A673 (cell line): ENCODE measurements at regions not wholly inside any gene's neighbourhood (a gene's known extent, or its start where the extent isn't known, plus 50 kb on each side); places are given as distances from the start of the nearest gene placed in this dataset.

Source experiments
- EZH2 ChIP-seq: fragments of 200-600 bp; sonication (generic); IDR thresholded peaks from 2 replicates; pipeline ENCODE4 v1.6.1; 2017; ENCODE audit warnings: borderline replicate concordance, low read depth, mild to moderate bottlenecking, mixed read lengths, antibody characterized with exemption, low read length; ENCODE audit not compliant: poor library complexity, severe bottlenecking
- TF ChIP-seq, protein P1 (sequence below): fragments of 300-800, 200-600 bp; sonication (generic); conservative IDR thresholded peaks from 2 replicates; pipeline ENCODE4 v1.5.1; 2017; ENCODE audit warnings: low read depth, mild to moderate bottlenecking, antibody characterized with exemption, low read length, moderate library complexity, mixed read lengths

DNA sequence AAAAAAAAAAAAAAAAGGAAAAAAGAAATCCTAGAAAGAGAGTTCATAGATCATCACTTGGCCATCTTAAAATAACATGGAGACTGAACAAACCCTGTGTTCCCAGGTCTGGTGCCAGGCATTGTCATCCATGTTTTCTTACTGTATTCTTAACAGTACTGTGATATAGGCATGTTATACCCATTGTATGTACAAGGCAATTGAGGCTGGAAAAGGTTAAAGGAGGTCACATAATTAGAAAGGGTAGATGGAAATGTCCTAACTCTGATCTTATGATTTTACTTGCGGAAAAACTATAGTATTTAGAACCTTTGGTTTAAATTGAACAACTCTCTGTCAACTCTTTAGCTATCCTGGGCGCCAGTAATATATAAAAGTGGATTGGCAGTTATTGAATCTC is 478.2 kb upstream of the RGS6 start:
- TF ChIP-seq, protein P1, sequence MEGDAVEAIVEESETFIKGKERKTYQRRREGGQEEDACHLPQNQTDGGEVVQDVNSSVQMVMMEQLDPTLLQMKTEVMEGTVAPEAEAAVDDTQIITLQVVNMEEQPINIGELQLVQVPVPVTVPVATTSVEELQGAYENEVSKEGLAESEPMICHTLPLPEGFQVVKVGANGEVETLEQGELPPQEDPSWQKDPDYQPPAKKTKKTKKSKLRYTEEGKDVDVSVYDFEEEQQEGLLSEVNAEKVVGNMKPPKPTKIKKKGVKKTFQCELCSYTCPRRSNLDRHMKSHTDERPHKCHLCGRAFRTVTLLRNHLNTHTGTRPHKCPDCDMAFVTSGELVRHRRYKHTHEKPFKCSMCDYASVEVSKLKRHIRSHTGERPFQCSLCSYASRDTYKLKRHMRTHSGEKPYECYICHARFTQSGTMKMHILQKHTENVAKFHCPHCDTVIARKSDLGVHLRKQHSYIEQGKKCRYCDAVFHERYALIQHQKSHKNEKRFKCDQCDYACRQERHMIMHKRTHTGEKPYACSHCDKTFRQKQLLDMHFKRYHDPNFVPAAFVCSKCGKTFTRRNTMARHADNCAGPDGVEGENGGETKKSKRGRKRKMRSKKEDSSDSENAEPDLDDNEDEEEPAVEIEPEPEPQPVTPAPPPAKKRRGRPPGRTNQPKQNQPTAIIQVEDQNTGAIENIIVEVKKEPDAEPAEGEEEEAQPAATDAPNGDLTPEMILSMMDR, result no peak
- no peak for TF ChIP-seq EZH2
